Thyroid gland (tissue), 4 donors: ENCODE measurements at regions not wholly inside any gene's neighbourhood (a gene's known extent, or its start where the extent isn't known, plus 50 kb on each side); places are given as distances from the start of the nearest gene placed in this dataset.
"Not testable (repeated sequence)": the region's sequence is repeated elsewhere in the genome, so short reads cannot be mapped to it uniquely, and the experiment has no call there.

ENCODE experiments used
- DNase-seq, 2 donors: peaks; one replicate each; pipeline ENCODE4 v3.0.0-alpha.2; 2019
- H3K27ac ChIP-seq, 3 donors: fragments of 200-600 bp; sonication (generic); 1 replicate in 2 of 3; 2 replicates in 1 of 3; pipeline ENCODE4 v1.5.1; 2016 to 2019; ENCODE audit warnings: mild to moderate bottlenecking in 1 of 3, moderate library complexity in 1 of 3
- H3K27me3 ChIP-seq: fragments of 200-600 bp; sonication (generic); one replicate; pipeline ENCODE4 v1.5.1; 2019
- H3K36me3 ChIP-seq, 2 donors: fragments of 200-600 bp; sonication (generic); one replicate each; pipeline ENCODE4 v1.5.1; 2016 to 2019
- H3K4me1 ChIP-seq, 2 donors: fragments of 200-600 bp; sonication (generic); one replicate each; pipeline ENCODE4 v1.5.1; 2017 to 2019
- H3K4me3 ChIP-seq, 3 donors: fragments of 200-600 bp; sonication (generic); replicated peaks in 1 of 3; 1 replicate in 2 of 3; 2 replicates in 1 of 3; pipeline ENCODE4 v1.5.1; 2016; ENCODE audit warnings: mild to moderate bottlenecking in 1 of 3
- H3K9me3 ChIP-seq: fragments of 200-600 bp; sonication (generic); one replicate; pipeline ENCODE4 v1.5.1; 2017
- CTCF ChIP-seq, 6 experiments: fragments of 200-600 bp in 3 of 6; fragments of 450-650 bp in 3 of 6; sonication (generic) in 3 of 6; IDR thresholded peaks; one replicate each; pipeline ENCODE4 v1.5.1; 2016 to 2019; ENCODE audit warnings: antibody characterized with exemption in 6 of 6, mild to moderate bottlenecking in 2 of 6, inconsistent platforms in 1 of 6, moderate library complexity in 1 of 6
- POLR2A ChIP-seq, 2 donors: fragments of 450-650 bp; IDR thresholded peaks; one replicate each; pipeline ENCODE4 v1.6.1; 2017; ENCODE audit warnings: antibody characterized with exemption in 2 of 2, mild to moderate bottlenecking in 2 of 2, moderate library complexity in 1 of 2
- WGBS, 2 donors: methylation state at CpG; one replicate each; pipeline ENCODE4 v1.1.5; 2017; 5-methylcytosine and 5-hydroxymethylcytosine counted together
- intact Hi-C: fragments of 100-400 bp; cut with DNase I; formaldehyde crosslinking; loops from one replicate; pipeline ENCODE4 v1.15.1; 2023

DNA sequence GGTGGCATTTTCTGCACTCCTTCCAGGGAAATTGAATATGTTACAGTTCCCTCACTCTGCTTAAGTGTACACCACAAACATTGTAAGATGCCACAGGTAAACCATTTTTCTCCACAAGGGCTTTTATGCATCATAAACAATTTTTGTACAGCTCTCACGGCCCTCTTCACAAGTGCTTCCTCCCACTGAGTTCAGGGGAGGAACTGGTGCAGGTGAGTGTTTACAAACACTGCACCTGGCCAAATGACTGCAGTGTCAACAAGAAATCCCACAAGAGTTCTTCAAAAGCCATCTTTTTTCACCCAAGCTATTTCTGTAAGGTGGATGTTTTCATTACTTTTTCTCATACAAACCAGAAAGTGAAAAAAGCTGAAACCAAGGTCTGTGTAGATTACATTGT is 973.2 kb downstream of the AACS start:
- TF ChIP-seq CTCF (IDR thresholded peaks at IDR 0.05) (no peak), POLR2A (IDR thresholded peaks at IDR 0.05) (no peak)
- Histone ChIP-seq H3K4me3 (no peak overlapping the region), H3K27ac (no peak overlapping the region), H3K9me3 (no peaks in the 10 kb centered on the region), H3K4me1 (no peaks in the 10 kb centered on the region), H3K27me3 (no peaks in the 10 kb centered on the region), H3K36me3 (no peaks in the 10 kb centered on the region)
- intact Hi-C loops: no loop called here
- DNase-seq: no peak
- 13 to 22% methylated on average over 1 of the region's 1 CpG for WGBS, 2 donors

- no peaks in the 10 kb centered on the region for H3K36me3 ChIP-seq
- WGBS, 2 donors: 71 to 81% methylated on average over 5 of the region's 5 CpGs
- TF ChIP-seq POLR2A (IDR thresholded peaks at IDR 0.05) (no peak), CTCF (IDR thresholded peaks at IDR 0.05) (no peak)
- intact Hi-C loops: no loop called here
- no peak overlapping the region for H3K27ac ChIP-seq
- no peaks in the 10 kb centered on the region for H3K9me3 ChIP-seq
- H3K4me3 ChIP-seq: no peak overlapping the region
- no peaks in the 10 kb centered on the region for H3K27me3 ChIP-seq
- no peak for DNase-seq
- no peaks in the 10 kb centered on the region for H3K4me1 ChIP-seq
These were observed 975.1 kb downstream of the AACS start for GRCh38 chr12:126040307-126040706.

GRCh38 chr12:126042286-126042685 is 977.1 kb downstream of the AACS start:
- no peak overlapping the region for H3K27ac ChIP-seq
- no peaks in the 10 kb centered on the region for H3K27me3 ChIP-seq
- no peak overlapping the region for H3K4me3 ChIP-seq
- H3K9me3 ChIP-seq: no peaks in the 10 kb centered on the region
- no peak for TF ChIP-seq CTCF (IDR thresholded peaks at IDR 0.05)
- no peak for TF ChIP-seq POLR2A (IDR thresholded peaks at IDR 0.05)
- H3K4me1 ChIP-seq: no peaks in the 10 kb centered on the region
- no peaks in the 10 kb centered on the region for H3K36me3 ChIP-seq
- DNase-seq: no peak
- 55 to 71% methylated on average over 5 of the region's 5 CpGs for WGBS, 2 donors
- intact Hi-C loops: no loop called here

DNA sequence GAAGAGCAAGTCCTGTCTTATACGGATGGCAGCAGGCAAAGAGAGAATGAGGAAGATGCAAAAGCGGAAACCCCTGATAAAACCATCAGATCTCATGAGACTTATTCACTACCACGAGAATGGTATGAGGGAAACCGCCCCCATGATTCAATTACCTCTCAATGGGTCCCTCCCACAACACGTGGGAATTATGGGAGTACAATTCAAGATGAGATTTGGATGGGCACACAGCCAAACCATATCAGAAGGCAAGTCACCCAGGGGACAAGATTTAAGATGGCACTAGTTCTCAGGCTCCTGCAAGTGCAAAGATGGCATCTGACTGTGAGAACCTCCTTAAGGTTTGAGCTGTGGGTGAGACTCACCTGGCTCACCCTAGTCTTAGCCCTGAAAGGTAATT is 984.3 kb downstream of the AACS start:
- H3K36me3 ChIP-seq, DNase-seq, H3K27ac ChIP-seq, H3K4me3 ChIP-seq, H3K9me3 ChIP-seq, H3K27me3 ChIP-seq, intact Hi-C loops, H3K4me1 ChIP-seq: not testable (repeated sequence)
- WGBS, 2 donors: 60% methylated on average over 5 of the region's 5 CpGs

DNA sequence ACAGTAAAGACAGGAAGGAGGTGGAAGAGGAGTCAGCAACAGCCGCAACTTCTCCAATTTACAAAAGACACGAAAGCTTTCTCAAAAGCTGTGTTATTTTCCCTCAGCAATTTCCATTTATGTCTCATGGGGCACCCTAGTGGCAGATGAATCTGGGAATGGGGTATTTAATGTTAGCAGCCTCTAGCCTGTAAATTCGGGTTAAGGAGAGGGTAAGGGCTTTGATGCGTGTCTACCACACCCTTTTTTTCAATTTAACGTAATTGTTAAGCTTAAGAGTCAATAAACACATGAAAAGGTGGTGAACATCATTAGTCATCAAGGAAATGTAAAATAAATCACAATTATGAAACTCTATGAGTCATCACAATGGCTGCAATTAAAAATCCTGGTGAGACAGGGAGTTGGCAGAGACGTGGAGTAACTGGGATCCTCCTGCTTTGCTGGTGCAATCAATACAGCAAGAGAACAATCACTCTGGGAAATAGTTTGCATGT is 986.4 kb downstream of the AACS start:
- H3K27me3 ChIP-seq: no peaks in the 10 kb centered on the region
- no peaks in the 10 kb centered on the region for H3K9me3 ChIP-seq
- no peak overlapping the region for H3K4me3 ChIP-seq
- intact Hi-C loops: no loop called here
- WGBS, 2 donors: 69 to 72% methylated on average over 6 of the region's 6 CpGs
- no peaks in the 10 kb centered on the region for H3K36me3 ChIP-seq
- no peak overlapping the region for H3K27ac ChIP-seq
- TF ChIP-seq CTCF (IDR thresholded peaks at IDR 0.05) (no peak), POLR2A (IDR thresholded peaks at IDR 0.05) (no peak)
- no peak for DNase-seq
- no peaks in the 10 kb centered on the region for H3K4me1 ChIP-seq

GRCh38 chr12:126055521-126055920 is 990.3 kb downstream of the AACS start:
- H3K9me3 ChIP-seq: no peaks in the 10 kb centered on the region
- H3K4me3 ChIP-seq: no peak overlapping the region
- H3K27ac ChIP-seq: no peak overlapping the region
- no peaks in the 10 kb centered on the region for H3K27me3 ChIP-seq
- no peaks in the 10 kb centered on the region for H3K36me3 ChIP-seq
- DNase-seq: no peak
- H3K4me1 ChIP-seq: no peaks in the 10 kb centered on the region
- intact Hi-C loops: no loop called here
- TF ChIP-seq POLR2A (IDR thresholded peaks at IDR 0.05) (no peak), CTCF (IDR thresholded peaks at IDR 0.05) (no peak)
- 44 to 47% methylated on average over 3 to 4 of the region's 4 CpGs for WGBS, 2 donors
